ENCODE measurements at regions not wholly inside any gene's neighbourhood (a gene's known extent, or its start where the extent isn't known, plus 50 kb on each side); places are given as distances from the start of the nearest gene placed in this dataset.

DNA sequence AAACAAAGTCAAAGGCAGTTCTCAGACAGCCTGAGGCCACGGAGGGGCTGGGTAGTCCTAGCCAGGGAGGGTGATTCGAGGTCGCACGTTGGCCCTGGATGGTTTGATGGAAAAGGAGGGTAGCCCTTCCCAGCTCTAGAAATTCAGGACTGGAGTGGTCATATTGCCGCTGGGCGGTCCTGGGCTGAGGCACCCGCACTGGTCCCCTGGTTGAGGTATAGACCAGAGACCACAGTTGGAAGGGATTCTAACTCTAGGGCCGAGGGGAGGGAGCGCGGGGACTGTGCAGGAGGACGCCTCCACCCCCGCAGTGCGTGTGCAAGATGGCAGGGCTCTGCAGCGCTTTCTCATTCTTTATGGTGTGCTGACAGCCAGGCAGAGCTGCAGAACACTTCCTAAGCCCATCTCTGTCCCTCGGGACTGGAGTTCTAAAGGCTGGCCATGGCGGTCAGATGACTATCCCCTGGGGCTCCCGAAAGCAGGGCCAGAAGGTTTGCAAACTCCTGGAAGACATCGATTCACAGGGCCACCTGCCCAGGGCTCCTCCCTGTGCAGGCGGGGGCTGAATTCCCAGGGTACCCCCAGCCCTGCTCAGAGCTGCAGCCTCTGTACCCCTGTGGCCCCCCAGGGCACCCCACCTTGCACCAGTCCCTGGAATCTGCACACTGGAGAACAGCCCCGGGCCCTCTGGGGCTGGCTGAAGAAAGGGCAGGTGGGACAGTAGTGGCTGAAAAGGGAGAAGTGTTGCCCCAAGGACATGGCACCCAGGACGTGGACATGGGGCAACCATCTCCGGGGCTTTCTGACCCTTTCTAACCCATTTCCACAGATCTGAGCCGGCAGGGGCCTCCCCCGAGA is 51.0 kb upstream of the ELN start:
- H3K27ac ChIP-seq, result no peak overlapping the region
- TF ChIP-seq, protein P1, sequence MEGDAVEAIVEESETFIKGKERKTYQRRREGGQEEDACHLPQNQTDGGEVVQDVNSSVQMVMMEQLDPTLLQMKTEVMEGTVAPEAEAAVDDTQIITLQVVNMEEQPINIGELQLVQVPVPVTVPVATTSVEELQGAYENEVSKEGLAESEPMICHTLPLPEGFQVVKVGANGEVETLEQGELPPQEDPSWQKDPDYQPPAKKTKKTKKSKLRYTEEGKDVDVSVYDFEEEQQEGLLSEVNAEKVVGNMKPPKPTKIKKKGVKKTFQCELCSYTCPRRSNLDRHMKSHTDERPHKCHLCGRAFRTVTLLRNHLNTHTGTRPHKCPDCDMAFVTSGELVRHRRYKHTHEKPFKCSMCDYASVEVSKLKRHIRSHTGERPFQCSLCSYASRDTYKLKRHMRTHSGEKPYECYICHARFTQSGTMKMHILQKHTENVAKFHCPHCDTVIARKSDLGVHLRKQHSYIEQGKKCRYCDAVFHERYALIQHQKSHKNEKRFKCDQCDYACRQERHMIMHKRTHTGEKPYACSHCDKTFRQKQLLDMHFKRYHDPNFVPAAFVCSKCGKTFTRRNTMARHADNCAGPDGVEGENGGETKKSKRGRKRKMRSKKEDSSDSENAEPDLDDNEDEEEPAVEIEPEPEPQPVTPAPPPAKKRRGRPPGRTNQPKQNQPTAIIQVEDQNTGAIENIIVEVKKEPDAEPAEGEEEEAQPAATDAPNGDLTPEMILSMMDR (IDR thresholded peaks at IDR 0.05), result no peak
- no peak for TF ChIP-seq ZFX (IDR thresholded peaks at IDR 0.05; ENCODE audit: borderline replicate concordance)

DNA sequence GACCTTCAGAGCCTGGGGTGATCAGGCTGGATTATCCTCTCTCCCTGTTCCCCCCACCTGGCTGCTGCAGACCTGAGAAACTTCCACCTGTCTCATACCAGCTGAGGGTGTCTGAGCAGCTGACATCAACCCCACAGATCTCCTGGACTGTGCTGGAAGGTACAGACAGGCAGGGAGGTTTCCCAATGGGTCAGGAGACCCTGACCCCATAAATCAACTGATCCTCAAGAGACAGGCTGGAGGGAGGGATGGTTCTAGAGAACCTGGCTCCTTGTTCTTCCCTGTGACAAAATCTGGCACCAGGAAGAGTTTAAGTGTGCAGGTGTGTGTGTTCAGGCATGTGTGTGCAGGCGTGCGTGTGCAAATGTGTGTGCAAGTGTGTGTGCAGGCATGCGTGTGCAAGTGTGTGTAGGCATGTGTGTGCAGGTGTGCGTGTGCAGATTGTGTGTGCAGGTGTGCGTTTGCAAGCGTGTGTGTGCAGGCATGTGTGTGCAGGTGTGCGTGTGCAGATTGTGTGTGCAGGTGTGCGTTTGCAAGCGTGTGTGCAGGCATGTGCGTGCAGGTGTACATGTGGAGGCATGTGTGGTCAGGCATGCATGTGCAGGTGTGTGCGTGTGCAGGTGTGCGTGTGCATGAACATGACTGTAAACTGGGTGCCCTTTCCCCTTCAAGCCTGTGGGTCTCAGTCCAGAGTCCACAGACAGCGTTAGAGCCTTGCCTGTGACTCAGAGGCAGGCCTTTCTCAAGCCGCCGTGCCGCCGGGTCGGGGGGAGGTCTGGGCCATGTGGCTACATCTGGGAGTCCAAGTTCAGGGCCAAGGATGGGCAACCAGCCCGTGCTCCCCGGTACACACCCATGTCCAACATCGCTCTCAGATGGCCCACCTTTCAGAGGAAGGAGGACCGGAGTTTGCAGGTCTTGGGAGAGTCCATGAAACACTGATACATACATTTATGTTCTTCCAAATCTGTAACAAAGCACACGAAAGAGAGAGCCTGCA is 50.1 kb upstream of the ELN start:
- TF ChIP-seq, protein P1 (IDR thresholded peaks at IDR 0.05), result no peak
- no peak for TF ChIP-seq ZFX (IDR thresholded peaks at IDR 0.05; ENCODE audit: borderline replicate concordance)

More for the DNA sequence above, 50.1 kb upstream of the ELN start:
- H3K27ac ChIP-seq, result no peak overlapping the region

All from 22Rv1 (cell line).